ENCODE measurements at regions not wholly inside any gene's neighbourhood (a gene's known extent, or its start where the extent isn't known, plus 50 kb on each side); places are given as distances from the start of the nearest gene placed in this dataset.

DNA sequence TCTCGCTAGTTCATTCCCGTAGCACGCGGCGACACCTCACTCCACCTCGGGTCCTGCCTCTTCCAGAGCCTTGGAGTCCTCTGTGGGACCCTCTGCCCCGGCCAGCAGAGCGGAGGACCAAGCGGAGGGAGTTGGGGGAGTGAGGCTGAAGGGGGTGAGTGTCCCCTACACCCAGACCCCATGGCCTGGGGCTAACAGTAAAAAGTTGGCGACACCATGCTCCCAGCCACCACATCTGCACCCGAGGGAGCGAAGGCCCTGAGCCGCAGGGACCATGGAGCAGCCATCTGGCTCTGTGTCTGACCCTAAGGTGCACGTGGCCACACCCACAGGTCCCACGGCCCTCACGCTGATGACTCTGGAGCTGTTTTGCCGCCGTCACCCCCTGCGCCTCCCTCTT, 293.8 kb downstream of the BRD1 start:
- H3K9me3 ChIP-seq (ENCODE audit: control insufficient read depth, insufficient read depth, low read depth, low read length), result no peaks in the 10 kb centered on the region
- ChIA-PET CTCF (no interaction called here), POLR2A (no interaction called here)
- H3K27ac ChIP-seq (ENCODE audit: extremely low read depth, low read depth, low read length), result no peak overlapping the region
- no peak overlapping the region for H3K4me3 ChIP-seq (ENCODE audit: low read depth, low read length)
- TF ChIP-seq, protein P1, sequence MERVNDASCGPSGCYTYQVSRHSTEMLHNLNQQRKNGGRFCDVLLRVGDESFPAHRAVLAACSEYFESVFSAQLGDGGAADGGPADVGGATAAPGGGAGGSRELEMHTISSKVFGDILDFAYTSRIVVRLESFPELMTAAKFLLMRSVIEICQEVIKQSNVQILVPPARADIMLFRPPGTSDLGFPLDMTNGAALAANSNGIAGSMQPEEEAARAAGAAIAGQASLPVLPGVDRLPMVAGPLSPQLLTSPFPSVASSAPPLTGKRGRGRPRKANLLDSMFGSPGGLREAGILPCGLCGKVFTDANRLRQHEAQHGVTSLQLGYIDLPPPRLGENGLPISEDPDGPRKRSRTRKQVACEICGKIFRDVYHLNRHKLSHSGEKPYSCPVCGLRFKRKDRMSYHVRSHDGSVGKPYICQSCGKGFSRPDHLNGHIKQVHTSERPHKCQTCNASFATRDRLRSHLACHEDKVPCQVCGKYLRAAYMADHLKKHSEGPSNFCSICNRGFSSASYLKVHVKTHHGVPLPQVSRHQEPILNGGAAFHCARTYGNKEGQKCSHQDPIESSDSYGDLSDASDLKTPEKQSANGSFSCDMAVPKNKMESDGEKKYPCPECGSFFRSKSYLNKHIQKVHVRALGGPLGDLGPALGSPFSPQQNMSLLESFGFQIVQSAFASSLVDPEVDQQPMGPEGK (tag by site-specific recombination; IDR thresholded peaks at IDR 0.05), result no peak
- no peak for TF ChIP-seq SP7 (tag by site-specific recombination; IDR thresholded peaks at IDR 0.05)
- TF ChIP-seq ZBTB8A (tag by site-specific recombination; IDR thresholded peaks at IDR 0.05), result no peak
- TF ChIP-seq ZNF843 (tag by site-specific recombination; IDR thresholded peaks at IDR 0.05), result no peak
- no peak for TF ChIP-seq ZNF132 (tag by site-specific recombination; IDR thresholded peaks at IDR 0.05; ENCODE audit: borderline replicate concordance)
- TF ChIP-seq SCRT2 (tag by site-specific recombination; IDR thresholded peaks at IDR 0.05), result no peak
- TF ChIP-seq ZFP69B (tag by site-specific recombination; IDR thresholded peaks at IDR 0.05), result no peak
- TF ChIP-seq, protein P2, sequence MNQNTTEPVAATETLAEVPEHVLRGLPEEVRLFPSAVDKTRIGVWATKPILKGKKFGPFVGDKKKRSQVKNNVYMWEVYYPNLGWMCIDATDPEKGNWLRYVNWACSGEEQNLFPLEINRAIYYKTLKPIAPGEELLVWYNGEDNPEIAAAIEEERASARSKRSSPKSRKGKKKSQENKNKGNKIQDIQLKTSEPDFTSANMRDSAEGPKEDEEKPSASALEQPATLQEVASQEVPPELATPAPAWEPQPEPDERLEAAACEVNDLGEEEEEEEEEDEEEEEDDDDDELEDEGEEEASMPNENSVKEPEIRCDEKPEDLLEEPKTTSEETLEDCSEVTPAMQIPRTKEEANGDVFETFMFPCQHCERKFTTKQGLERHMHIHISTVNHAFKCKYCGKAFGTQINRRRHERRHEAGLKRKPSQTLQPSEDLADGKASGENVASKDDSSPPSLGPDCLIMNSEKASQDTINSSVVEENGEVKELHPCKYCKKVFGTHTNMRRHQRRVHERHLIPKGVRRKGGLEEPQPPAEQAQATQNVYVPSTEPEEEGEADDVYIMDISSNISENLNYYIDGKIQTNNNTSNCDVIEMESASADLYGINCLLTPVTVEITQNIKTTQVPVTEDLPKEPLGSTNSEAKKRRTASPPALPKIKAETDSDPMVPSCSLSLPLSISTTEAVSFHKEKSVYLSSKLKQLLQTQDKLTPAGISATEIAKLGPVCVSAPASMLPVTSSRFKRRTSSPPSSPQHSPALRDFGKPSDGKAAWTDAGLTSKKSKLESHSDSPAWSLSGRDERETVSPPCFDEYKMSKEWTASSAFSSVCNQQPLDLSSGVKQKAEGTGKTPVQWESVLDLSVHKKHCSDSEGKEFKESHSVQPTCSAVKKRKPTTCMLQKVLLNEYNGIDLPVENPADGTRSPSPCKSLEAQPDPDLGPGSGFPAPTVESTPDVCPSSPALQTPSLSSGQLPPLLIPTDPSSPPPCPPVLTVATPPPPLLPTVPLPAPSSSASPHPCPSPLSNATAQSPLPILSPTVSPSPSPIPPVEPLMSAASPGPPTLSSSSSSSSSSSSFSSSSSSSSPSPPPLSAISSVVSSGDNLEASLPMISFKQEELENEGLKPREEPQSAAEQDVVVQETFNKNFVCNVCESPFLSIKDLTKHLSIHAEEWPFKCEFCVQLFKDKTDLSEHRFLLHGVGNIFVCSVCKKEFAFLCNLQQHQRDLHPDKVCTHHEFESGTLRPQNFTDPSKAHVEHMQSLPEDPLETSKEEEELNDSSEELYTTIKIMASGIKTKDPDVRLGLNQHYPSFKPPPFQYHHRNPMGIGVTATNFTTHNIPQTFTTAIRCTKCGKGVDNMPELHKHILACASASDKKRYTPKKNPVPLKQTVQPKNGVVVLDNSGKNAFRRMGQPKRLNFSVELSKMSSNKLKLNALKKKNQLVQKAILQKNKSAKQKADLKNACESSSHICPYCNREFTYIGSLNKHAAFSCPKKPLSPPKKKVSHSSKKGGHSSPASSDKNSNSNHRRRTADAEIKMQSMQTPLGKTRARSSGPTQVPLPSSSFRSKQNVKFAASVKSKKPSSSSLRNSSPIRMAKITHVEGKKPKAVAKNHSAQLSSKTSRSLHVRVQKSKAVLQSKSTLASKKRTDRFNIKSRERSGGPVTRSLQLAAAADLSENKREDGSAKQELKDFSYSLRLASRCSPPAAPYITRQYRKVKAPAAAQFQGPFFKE (tag by site-specific recombination; IDR thresholded peaks at IDR 0.05; ENCODE audit: borderline replicate concordance), result no peak
- TF ChIP-seq ZNF112 (tag by site-specific recombination; IDR thresholded peaks at IDR 0.05), result no peak
- no peak for TF ChIP-seq ZNF335 (tag by site-specific recombination; conservative IDR thresholded peaks at IDR 0.05)
- TF ChIP-seq ZNF600 (tag by site-specific recombination; IDR thresholded peaks at IDR 0.05), result no peak
- no peak for TF ChIP-seq YY1 (tag by site-specific recombination; IDR thresholded peaks at IDR 0.05)
- TF ChIP-seq, protein P3, sequence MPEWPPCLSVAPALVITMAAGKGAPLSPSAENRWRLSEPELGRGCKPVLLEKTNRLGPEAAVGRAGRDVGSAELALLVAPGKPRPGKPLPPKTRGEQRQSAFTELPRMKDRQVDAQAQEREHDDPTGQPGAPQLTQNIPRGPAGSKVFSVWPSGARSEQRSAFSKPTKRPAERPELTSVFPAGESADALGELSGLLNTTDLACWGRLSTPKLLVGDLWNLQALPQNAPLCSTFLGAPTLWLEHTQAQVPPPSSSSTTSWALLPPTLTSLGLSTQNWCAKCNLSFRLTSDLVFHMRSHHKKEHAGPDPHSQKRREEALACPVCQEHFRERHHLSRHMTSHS (tag by site-specific recombination; IDR thresholded peaks at IDR 0.05), result no peak
- TF ChIP-seq ZNF133 (tag by site-specific recombination; IDR thresholded peaks at IDR 0.05), result no peak
- no peak for TF ChIP-seq ZXDB (tag by site-specific recombination; IDR thresholded peaks at IDR 0.05)
- TF ChIP-seq ZFP37 (tag by site-specific recombination; IDR thresholded peaks at IDR 0.05), result no peak
- TF ChIP-seq ZNF223 (tag by site-specific recombination; IDR thresholded peaks at IDR 0.05), result no peak
- no peaks in the 10 kb centered on the region for H3K36me3 ChIP-seq (ENCODE audit: control insufficient read depth in 2 of 2, insufficient read depth in 1 of 2, low read length in 2 of 2)
- no peaks in the 10 kb centered on the region for H3K4me1 ChIP-seq (ENCODE audit: control insufficient read depth, insufficient read depth, low read length)
